IMR-90 (cell line): ENCODE measurements at regions not wholly inside any gene's neighbourhood (a gene's known extent, or its start where the extent isn't known, plus 50 kb on each side); places are given as distances from the start of the nearest gene placed in this dataset.

ENCODE experiments used
- BHLHE40 ChIP-seq: fragments of 150-350 bp; IDR thresholded peaks from 2 replicates; pipeline ENCODE4 v1.6.1; 2016; ENCODE audit warnings: mild to moderate bottlenecking, low read depth, low read length
- CEBPB ChIP-seq: IDR thresholded peaks from 2 replicates; pipeline ENCODE4 v1.6.1; 2012; ENCODE audit warnings: low read depth, low read length, improper control_type of control experiment
- CHD1 ChIP-seq: IDR thresholded peaks from 2 replicates; pipeline ENCODE4 v1.6.1; 2012; ENCODE audit warnings: low read depth, low read length, improper control_type of control experiment
- CTCF ChIP-seq: conservative IDR thresholded peaks from 2 replicates; pipeline ENCODE4 v1.5.1; 2012; ENCODE audit warnings: mild to moderate bottlenecking, low read depth, low read length, improper control_type of control experiment
- MAFK ChIP-seq: IDR thresholded peaks from 2 replicates; pipeline ENCODE4 v1.6.1; 2012; ENCODE audit warnings: low read depth, low read length, improper control_type of control experiment
- MXI1 ChIP-seq: IDR thresholded peaks from 2 replicates; pipeline ENCODE4 v1.6.1; 2012; ENCODE audit warnings: low read depth, mild to moderate bottlenecking, low read length, moderate library complexity, borderline replicate concordance
- NFE2L2 ChIP-seq: fragments of 150-350 bp; IDR thresholded peaks from 2 replicates; pipeline ENCODE4 v1.6.1; 2016; ENCODE audit warnings: low read depth, mild to moderate bottlenecking, low read length
- RAD21 ChIP-seq: IDR thresholded peaks from 2 replicates; pipeline ENCODE4 v1.6.1; 2012; ENCODE audit warnings: low read length, improper control_type of control experiment
- RCOR1 ChIP-seq: IDR thresholded peaks from 2 replicates; pipeline ENCODE4 v1.6.1; 2012; ENCODE audit warnings: mild to moderate bottlenecking, low read length, improper control_type of control experiment; ENCODE audit not compliant: insufficient replicate concordance
- SMC3 ChIP-seq: fragments of 150-350 bp; IDR thresholded peaks from 2 replicates; pipeline ENCODE4 v1.6.1; 2016; ENCODE audit warnings: low read depth, mild to moderate bottlenecking, antibody characterized with exemption, low read length, moderate library complexity

GRCh38 chr9:117860849-117861248, 156.6 kb downstream of the TLR4 start:
- TF ChIP-seq CTCF (no peak), RAD21 (no peak), RCOR1 (no peak), MAFK (no peak), CHD1 (no peak), CEBPB (no peak), BHLHE40 (no peak), NFE2L2 (no peak), SMC3 (no peak), MXI1 (no peak)
